ENCODE measurements at regions not wholly inside any gene's neighbourhood (a gene's known extent, or its start where the extent isn't known, plus 50 kb on each side); places are given as distances from the start of the nearest gene placed in this dataset.

DNA sequence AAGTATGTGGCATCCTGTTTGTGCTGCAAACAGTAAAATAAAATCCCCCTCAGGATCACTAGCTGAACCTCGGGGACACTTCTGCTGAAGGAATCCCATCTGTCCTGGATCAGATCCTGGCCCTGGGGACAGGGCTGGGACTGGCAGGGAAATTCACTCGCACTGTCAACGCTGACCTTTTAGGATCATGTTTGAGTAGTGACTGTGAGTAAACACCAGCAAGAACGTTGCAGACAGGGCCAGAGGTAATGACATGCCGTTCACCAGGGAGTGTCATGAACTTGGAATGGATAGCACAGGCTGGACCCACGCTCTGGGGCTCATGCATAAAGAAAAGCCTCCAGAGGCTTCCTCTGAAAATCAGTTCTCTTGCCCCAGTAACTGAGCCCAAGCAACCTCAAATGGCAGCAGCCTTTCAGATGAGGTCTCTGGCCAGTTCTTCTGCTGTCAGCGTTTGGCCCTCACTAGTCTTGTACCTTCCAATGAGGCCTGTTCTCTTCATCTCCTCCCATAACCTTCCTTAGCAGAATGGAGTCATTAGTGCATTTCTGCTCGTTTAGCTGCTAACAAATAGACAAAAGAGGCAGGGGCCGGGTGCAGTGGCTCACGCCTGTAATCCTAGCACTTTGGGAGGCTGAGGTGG is 51.0 kb upstream of the BARX2 start:
- DNase-seq (ENCODE audit: low read depth), result no peak

DNA sequence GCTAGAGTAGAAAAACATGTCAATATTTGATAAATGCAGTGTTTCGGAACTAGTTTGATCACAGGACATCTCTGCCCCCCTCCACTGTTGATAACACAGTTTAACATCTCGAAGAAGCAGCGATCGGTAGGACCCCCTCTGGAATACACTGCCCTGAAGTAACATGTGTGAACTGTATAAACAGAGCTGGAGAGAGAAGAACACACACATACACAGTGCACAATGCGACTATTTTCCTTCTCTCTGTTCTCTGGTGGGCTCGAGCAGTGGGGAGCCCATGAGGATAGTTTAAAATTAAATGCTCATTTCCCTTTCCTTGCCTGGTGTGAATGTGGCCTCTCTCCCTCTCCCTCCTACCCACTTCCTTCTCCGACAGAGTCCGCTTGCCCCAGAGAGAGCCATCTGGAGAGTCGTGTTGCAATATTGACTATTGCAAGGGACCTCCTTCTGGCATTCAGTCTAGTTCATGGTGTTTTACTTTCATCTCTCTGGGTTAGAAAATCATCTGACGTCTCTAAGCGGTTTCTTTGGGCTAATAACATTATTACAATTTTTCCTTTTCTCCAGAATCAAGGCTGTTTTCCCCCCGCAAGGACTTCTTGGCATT is 51.6 kb upstream of the BARX2 start:
- DNase-seq (ENCODE audit: low read depth), result no peak

DNA sequence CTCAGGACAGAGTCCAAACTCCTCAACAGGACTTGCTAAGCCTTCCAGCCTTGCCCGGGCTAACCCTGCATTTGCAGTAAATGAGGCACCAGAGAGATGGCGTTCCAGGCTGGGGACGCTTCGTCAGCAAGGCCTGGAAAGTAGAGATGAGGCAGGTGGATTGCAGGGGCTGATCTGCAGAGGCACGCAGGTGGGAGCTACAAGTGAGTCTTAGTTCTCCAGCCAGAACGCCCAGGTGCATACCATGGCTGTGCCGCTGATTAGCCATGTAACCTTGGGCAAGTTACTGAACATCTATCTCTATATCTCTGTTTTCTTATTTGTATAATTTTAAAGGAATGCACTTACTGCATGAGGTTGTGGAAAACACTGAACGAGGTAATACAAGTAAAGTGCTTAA is 52.7 kb upstream of the BARX2 start:
- DNase-seq (ENCODE audit: low read depth), result no peak

DNA sequence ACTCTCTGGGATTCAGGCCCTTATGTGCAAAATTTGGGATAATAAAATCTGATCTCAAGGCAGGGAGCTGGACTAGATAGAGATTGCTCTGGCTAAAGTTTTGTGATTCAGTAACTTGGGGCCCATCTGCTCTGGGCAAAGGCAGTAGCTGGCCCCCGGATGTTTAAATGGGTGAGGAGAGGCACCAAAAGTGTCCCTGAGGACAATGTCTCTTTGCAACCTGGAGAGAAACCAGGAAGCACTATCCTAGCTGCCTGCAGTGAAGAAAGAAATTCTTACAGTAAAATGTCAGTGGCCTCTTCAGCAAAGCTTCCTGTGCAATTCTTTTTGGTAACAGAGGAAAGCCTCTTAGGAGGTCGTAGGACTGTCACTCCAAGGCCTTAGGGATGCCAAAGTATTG is 54.6 kb upstream of the BARX2 start:
- no peak for DNase-seq (ENCODE audit: low read depth)

DNA sequence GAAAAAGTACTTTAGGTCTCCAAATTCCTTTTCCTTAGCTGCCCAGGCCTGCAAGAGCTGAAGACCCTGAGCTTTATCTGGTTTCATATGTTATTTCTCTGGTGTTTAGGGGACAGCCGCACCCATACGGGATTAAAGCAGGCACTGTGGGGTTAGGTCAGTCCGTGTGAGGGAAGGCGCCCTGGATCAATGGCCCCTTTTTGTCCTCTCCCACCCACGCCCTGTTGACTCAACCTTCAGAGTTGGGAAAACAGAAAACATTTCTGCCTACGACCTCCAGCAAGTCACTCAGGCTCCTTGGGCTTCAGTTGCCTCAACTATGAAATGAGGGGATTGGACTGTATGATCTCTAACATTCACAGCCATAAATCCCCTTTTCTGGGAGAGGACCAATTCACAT is 55.2 kb upstream of the BARX2 start:
- DNase-seq (ENCODE audit: low read depth), result no peak

DNA sequence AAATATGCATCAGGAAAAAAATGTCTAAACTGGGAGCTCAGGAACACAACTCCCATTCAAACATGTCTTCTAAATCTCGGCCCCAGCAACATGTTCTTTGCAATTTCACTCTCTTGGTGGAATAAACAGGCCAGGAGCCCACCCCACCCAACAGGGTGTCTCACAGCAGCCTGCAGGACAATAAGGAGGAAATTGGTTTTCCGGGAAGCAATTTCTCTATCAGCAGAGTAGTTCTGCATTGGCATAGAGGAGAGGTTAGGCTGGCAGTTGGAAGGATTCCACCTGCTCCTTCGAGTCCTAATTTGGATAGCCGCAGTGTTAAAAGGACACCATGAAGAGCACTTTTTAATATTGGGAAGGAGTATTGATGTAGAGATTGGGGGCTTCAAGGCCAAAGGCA is 55.9 kb upstream of the BARX2 start:
- DNase-seq (ENCODE audit: low read depth), result no peak

DNA sequence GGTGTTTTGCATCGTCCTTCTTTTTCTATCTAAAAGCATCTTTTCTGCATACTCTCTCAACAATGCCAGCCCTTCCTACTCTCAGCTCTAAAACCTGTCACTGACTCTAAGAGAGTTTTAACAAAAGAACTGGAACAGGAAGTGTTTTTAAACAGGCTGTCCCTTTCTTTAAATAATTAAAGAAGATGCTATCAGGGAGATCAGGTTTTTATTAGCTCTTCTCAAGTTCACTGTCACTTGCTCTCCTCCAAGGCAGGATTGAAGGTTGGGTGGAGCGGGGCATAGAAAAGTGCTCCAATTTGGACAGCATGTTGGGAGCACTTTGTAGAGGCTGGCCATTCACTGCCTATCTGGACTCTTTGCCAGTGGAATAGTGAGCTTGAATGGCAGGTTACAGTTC is 56.4 kb upstream of the BARX2 start:
- no peak for DNase-seq (ENCODE audit: low read depth)

DNA sequence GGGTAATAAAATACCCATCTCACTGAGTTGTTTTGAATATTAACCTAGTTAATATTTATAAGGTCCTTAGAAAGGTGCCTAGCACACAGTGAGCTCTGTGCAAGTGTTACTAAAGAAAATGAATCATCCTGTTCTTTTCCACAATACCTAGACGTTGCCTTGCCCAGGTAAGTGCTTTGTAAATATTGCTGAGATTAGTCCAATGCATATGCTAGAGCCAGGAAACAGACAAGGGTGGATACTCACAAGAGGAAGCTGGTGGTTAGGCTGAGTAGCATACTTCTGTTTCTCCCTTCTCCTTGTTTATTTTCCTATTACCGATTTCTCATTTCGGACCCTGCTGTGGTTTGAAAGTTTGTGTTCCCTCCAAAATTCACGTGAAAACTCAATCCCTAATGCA is 58.1 kb upstream of the BARX2 start:
- no peak for DNase-seq (ENCODE audit: low read depth)

DNA sequence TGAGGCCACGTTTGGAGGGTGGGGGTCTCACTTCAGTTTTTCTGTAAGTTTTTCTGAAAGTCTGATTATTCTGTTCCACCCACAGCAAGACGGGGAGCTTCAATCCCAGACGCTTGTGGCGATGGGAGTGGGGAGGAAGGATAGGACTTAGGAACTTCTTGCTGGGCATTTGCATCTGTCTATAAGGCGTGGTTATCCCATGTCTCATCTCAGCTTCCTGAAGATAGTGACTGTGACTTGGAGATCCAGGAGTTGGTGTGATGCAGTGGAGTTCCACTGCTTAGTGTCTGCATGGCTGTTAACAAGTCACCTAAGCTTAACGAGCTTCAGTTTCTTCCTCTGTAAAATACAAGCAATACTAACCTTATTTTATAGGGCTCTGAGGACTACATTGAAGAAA is 58.9 kb upstream of the BARX2 start:
- no peak for DNase-seq (ENCODE audit: low read depth)

DNA sequence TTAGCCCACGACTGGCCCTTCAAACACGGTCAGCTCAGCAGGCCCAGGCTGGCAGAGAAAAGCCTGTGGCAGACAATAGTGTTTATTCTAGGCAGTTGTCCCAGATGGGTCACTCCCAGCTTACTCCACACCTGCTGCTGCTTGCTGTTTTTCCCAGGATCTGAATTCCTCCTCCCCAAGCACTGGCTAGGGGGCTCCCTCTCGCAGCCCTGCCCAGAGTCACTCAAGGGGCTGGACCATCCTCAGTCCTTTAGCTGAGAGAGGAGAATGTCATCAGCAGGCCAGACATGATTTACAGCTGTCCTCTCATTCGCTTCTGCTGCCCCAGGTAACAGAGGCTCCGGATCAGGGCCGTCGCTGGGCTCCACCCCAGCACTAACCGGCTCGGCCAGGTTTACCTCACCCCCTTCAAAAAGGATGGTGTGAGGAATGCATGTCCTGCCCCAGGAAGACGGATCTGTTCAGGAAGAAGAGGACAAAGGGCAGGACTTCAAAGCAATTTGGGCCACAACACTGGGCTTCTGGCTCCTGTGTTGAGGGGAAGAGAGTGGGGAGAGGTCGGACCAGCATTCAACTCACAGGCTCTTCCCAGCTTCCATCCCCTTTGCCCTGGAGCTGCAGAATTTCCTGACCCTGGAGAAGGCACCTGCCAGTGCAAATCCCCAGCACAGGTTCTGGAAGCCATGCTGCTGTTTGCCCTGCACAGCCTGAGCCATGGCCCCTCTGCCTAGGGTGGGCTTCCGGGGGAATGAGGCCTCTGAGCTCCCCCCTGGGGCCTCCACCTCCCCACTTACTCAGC is 59.7 kb upstream of the BARX2 start:
- no peak for DNase-seq (ENCODE audit: low read depth)

DNA sequence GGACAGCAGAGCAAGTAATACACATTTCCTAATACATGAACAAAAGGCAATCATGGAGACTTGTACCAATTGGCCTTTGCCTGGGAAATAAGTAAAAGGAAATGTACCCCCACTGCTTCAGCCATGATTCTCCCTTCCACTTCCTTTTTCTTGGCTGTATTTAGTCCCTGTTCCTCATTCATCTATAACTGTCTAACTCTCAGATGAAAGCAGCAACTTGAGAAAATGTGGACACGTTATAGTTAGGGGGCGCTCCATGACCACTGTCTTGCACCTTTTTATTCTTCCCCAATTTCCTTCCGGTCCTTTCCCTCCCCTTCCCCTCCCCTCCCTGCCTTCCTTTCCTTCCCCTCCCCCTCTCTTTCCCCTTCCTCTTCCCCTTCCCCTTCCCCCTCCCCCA is 61.3 kb upstream of the BARX2 start:
- no peak for DNase-seq (ENCODE audit: low read depth)

DNA sequence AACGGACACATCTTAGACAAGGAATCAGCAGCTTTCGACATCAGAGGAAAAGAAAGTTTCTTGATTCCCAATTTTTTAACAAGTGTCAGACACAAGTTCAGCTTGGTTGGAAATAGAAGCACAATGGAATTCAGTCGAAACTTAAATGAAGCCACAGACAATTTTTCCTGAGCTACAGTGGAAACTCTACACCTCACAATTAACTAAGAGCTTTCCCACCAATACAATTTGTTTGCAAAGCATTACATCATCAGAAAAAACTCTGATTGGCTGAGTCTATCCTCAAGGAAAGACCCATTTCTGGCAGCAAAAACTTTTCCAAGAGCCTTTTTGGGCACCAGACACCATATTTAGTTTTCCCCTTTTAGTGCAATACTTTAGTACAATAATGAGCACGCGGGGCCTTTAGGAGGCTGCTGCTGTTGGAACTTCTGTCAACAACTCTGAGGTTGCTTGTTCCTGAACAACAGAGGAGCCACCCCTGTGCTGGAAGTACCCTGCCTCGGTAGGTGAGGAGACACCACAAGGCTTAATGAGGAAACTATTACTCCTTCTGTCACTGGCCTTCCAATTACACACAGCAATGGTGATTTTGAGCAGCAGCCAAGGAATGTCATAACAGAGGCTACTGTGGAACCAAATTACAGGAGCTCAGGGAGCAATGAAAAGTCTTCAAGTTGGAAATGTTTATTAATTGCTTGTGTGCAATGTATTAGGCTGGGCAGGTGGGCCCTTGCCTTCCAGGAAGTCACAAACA is 61.9 kb upstream of the BARX2 start:
- no peak for DNase-seq (ENCODE audit: low read depth)

DNA sequence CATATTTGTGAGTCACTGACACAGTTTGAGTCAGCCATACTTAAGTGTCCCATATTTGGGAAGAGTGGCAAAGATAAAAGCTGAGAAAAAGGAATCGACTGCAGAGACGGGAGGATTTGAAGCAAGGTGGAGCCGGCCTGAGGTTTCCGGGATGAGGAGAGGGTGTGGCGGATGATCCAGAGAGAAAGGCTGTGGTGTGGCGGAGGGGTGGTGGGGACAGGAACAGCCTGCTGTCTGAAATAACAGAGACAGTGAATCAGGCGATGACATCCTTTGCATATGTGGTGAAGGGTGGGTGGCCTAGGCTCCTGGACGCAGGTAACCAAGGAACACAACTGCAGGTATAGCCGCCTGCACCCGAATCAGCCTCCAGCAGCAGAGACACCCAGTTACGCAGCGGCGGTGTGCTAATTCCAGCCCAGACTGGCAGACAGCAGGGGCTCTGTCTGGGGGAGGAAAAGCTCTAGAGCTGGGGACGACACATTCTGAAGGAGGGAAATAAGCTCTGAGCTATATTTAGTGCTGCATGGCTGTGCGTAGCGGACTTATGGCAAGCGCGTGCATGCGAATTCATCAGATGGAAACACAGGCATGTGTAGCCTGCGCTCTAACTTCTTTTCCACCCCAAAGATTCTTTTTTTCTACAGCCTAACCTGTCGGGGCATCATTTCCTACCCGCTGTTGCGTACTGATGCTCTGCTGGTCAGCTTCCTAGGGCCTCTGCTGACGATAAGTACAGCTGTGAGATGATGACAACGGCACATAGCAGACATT is 62.7 kb upstream of the BARX2 start:
- DNase-seq (ENCODE audit: low read depth), result no peak

DNA sequence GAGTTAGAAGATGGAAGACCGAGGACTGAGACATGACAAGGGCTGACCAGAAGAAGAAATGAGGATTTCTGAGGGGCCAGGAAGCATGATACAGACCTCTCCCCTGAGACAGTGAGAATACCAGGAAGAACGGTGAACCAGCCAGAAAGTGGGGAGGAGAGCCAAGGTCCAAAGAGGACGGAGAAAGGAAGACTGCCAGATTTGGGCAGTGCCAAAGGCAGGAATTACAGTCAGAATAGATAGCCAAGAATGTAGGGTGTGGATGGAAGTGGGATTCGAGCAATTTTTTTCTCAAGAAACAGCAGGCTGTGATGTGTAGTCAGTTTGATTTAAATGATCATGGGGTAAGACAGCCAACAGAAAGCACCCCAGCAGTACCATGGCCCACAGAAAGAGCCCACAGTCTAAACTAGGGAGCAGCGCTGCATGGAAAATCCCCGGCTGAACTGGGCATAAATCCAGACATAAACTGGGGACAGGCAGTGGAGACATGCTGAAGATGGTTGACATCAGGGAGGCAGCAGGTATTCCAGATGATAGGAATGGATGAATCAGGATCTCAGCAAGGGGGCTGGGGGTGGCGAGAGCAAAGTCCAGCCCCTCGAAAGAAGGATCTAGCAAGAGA is 67.3 kb upstream of the BARX2 start:
- DNase-seq (ENCODE audit: low read depth), result no peak

DNA sequence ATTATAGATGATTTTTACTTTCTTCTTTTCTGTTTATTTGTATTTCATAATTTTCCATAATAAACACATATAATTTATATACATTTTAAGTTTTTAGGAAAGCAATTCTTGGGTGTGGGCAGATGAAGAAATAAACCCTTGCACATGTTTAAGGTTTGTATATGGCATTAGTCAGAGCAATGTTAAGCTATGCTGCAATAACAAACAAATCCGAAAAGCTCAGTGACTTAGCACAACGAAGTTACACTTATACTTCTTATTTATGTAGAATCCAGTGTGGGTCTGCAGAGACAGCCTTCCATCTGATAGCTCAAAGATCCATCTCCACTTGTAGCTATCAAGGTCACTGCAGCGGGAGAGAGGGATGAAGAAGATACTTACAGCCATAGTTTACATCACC is 68.5 kb upstream of the BARX2 start:
- no peak for DNase-seq (ENCODE audit: low read depth)

DNA sequence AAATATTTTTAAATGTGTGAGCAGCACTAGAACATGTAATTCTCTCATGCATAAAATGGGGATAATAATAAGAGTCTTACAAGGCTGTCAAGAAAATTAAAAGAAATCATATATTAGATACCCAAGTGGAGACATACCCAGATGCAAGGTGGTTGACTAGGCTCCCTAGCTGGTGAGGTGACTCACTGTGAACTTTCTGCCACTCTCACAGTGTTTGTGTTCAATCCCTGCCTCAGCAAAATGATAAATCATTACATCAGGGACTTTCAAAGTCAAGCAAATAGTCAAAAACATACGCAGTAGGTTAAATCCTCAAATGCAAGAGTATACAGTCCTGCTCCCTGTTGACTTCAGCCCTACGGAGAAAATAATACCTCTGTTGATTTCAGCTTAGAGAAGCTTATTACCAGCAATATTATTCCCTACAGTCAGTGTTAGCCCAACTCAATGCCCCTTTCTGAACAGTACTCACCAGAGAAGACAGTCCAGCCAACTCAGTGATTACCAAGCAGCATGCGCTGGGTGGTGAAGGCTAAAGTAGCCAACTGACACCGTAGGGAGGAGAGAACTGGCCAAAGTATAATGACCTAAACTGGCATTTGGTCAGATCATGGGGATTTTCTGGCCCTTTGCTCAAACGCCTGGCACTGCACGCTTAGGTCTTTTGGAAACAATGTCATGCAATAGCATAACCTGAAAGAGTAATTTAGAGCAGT is 73.1 kb upstream of the BARX2 start:
- DNase-seq (ENCODE audit: low read depth), result peak; percentile 30

DNA sequence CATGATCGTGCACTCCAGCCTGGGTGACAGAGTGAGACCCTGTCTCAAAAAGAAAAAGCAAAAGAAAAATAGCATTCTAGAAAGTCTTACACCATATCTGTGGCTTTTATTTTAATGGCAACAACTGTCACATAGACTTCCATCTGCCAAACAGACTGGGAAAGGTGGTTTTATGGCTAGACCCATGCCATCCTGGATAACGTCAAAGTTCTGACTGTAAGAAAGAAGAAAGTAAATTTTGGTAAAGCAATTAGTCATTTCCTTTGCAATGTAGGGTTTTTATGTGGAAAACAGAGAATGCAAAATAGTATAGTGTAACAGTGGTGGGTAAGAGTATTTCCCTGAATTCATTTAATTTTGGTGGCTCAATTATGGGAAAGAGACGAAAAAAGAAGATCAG is 75.5 kb upstream of the BARX2 start:
- no peak for DNase-seq (ENCODE audit: low read depth)

DNA sequence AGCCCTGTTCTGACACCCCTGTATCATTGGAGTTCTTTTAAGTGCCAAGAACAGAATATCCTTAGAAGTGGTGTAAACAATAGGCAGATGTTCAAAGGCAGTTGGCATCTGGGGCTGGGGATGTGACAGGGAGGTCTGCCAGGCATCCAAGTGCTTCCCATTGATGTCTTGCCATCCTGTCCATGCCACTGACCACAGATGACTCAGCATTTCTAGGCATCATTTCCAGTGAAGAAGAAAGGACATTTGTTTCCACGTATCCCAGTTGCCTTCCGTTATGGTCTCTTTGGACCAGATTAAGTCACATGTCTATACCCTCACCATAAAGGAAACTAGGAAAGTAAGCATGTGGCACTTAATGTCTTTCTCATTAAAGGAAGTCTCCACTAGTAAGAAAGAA is 76.7 kb upstream of the BARX2 start:
- DNase-seq (ENCODE audit: low read depth), result peak; percentile 83

DNA sequence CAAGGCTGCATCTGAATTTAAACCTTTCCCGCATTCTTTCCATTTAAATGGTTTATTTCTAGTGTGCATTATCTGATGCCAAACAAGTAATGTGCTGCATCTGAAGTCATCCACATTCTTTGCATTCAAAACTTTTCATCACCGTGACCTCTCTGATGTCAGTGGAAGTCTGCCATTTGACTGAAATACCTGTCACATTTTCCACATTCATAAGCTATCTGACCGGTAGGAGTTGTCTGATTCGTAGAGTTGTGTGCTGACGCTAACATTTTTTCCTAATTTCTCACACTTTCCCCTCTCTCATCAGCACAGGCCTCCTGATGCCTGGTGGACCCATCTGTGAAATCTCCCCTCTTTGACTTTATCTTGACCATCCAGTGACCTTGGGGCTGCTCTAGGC is 79.9 kb upstream of the BARX2 start:
- no peak for DNase-seq (ENCODE audit: low read depth)

DNA sequence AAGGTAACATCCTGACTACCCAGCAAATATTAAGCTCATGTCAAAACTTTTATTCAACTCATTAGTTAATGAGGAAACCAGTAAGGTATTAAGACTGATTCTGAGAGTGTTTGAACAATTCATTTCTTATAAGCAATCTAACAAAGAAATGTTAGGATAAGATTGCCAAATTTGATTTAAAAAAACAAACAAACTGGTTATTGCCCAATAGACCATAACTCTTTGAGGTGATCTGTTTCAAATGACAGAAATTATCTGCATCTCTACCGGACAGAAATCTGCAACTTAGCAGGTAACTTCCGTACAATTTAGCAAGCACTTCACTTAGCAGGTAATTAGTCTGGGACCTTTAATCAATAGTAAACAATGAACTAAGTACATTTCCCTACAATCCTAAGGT is 82.9 kb upstream of the BARX2 start:
- no peak for DNase-seq (ENCODE audit: low read depth)
